AG04449 (cell line): ENCODE measurements at regions not wholly inside any gene's neighbourhood (a gene's known extent, or its start where the extent isn't known, plus 50 kb on each side); places are given as distances from the start of the nearest gene placed in this dataset.

Source experiments
- CTCF ChIA-PET: fragments of 350-600 bp; formaldehyde crosslinking; extraction: SDS; loops from one replicate; lab custom pipeline; 2021; ENCODE audit warnings: antibody characterized with exemption; lab: Yijun Ruan, JAX
- POLR2A ChIA-PET: fragments of 400-600, 350-600 bp; formaldehyde crosslinking; extraction: SDS; loops from one replicate; lab custom pipeline; 2020; ENCODE audit warnings: antibody characterized with exemption, inconsistent platforms; lab: Yijun Ruan, JAX
- DNase-seq: peaks from one replicate; pipeline ENCODE4 v3.0.0-alpha.2; 2010; ENCODE audit warnings: low read depth, low spot score
- H3K4me3 ChIP-seq: 2 replicates; pipeline ENCODE4 v1.5.1; 2011; ENCODE audit warnings: low read depth, mild to moderate bottlenecking, control low read depth, low read length
- TF ChIP-seq, protein P1 (sequence below): IDR thresholded peaks from one replicate; pipeline ENCODE4 v1.5.1; 2011; ENCODE audit warnings: mild to moderate bottlenecking, moderate library complexity, low read length, control low read depth, inconsistent platforms; ENCODE audit not compliant: insufficient read depth; ENCODE audit errors: missing control alignments

DNA sequence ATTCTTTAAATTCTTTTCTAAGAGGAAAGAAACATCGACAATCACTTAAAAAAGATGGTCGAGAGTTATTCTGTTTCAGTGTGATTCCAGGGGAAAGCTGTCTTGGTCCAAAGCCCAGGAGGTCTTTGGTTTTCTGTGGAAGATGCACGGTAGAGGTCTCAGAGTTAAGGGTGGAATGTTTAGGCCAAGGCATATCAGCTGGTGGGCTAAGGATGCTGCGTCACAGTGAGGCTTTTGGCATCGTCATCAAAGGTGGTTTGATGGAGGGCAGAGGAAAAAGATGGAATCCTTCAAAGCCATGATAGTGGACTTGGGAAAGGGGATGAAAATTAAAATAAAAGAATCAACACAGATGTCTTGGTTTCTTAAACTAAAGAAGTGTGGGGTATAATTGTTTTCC lies 137.3 kb upstream of the ANKH start:
- ChIA-PET POLR2A (no interaction called here), CTCF (interaction anchor here (0.7 to 13.0 kb wide), 9 partner anchors 65 to 343 kb away, joined by 3 to 332 read pairs (median 3); no protein-coding TSS in a partner anchor)
- DNase-seq: no peak
- TF ChIP-seq, protein P1, sequence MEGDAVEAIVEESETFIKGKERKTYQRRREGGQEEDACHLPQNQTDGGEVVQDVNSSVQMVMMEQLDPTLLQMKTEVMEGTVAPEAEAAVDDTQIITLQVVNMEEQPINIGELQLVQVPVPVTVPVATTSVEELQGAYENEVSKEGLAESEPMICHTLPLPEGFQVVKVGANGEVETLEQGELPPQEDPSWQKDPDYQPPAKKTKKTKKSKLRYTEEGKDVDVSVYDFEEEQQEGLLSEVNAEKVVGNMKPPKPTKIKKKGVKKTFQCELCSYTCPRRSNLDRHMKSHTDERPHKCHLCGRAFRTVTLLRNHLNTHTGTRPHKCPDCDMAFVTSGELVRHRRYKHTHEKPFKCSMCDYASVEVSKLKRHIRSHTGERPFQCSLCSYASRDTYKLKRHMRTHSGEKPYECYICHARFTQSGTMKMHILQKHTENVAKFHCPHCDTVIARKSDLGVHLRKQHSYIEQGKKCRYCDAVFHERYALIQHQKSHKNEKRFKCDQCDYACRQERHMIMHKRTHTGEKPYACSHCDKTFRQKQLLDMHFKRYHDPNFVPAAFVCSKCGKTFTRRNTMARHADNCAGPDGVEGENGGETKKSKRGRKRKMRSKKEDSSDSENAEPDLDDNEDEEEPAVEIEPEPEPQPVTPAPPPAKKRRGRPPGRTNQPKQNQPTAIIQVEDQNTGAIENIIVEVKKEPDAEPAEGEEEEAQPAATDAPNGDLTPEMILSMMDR: no peak
- H3K4me3 ChIP-seq: no peak overlapping the region

DNA sequence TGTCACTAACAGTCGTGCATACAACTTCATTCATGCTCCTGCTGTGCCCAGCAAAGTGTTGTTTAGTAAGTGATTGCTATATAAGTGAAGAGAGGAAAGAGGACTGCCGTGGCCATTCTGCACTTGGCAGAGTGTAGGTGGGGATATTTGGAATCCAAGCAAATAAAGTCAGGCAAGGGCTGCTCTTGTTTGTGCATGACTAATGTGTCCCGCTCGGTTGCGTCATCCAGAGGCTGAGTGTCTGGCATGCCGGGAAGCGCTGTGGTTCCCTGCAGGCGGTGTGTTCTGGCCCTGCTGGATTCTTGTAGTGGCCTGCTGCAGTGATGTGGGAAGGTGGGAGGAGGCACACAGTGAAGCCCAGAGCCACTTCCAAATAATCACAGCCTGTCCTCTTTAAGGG lies 136.9 kb upstream of the ANKH start:
- CTCF ChIA-PET: interaction anchor here (0.7 to 13.0 kb wide), 7 partner anchors 65 to 342 kb away, joined by 3 to 332 read pairs (median 3); no protein-coding TSS in a partner anchor
- TF ChIP-seq, protein P1: no peak
- DNase-seq: peak; percentile 93
- POLR2A ChIA-PET: no interaction called here
- no peak overlapping the region for H3K4me3 ChIP-seq

DNA sequence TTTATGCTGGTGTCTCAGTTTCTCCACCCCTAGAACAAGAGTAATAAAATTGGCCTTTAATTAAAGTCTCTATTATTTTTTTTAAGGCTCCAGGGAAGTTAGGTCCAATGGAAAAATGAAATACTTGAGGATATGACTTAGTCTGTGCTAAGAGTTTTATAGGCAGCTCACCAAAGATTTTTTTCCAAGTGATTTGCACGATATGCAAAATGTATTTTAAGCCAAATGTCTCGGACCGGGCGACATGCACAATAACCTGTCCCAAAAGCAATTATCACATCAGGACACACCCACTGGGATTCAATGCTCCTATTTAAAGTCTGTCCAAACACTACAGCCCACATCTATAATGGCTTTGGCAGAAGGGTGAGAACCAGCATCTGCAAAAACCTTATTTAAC lies 136.1 kb upstream of the ANKH start:
- POLR2A ChIA-PET: no interaction called here
- no peak for DNase-seq
- no peak overlapping the region for H3K4me3 ChIP-seq
- TF ChIP-seq, protein P1: no peak
- CTCF ChIA-PET: interaction anchor here (1.0 to 13.0 kb wide), 3 partner anchors 138 to 318 kb away, joined by 3 to 332 read pairs (median 3); no protein-coding TSS in a partner anchor

DNA sequence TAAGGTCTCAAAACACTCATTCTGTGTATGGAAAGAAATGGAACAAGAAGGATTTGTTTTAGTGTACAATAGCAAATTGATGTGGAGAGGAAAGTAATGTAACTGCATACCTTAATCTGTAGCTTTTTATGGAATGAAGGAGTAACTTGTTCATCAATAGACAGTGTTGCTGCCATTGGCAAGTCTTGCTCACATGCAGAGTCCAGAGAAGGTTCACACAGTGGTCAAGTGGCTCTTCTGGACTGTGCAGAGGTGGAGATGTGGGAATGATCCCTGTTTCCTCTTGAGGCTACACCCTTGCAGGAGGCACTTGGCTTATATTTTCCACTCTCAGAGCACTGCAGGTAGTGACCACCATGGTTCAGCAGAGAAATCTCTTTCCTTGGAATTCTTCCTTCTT lies 132.9 kb upstream of the ANKH start:
- POLR2A ChIA-PET: no interaction called here
- TF ChIP-seq, protein P1: no peak
- DNase-seq: no peak
- CTCF ChIA-PET: interaction anchor here (1.0 to 13.0 kb wide), 32 partner anchors 9 to 337 kb away, joined by 3 to 332 read pairs (median 9); partner anchors contain the start of gene ANKH
- H3K4me3 ChIP-seq: no peak overlapping the region

DNA sequence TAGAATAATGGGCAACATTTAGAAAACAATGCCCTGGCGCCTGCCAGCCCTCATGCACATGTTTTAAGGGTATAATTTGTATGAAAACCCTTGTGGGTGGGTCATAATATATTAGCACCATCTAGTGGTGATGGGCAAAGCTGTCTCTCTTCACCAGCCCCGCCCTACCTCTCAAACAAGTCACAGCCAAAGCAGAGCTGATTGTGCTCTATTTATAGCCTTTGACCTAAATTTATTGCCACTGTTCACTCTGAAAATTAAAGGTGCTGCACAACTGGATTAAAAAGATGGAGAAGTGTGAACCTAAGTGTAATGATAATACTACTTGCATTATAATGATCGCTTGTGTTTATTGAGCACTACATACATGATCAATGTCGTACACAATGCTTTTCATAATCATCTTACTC lies 131.9 kb upstream of the ANKH start:
- H3K4me3 ChIP-seq: no peak overlapping the region
- ChIA-PET POLR2A (interaction anchor here (0.6 to 1.7 kb wide), 2 partner anchors 133 to 153 kb away, joined by 3 to 5 read pairs; no protein-coding TSS in a partner anchor), CTCF (interaction anchor here (0.6 to 13.0 kb wide), 52 partner anchors 8 to 349 kb away, joined by 3 to 332 read pairs (median 6); partner anchors contain the start of gene ANKH)
- no peak for DNase-seq
- TF ChIP-seq, protein P1: peak; percentile 70

DNA sequence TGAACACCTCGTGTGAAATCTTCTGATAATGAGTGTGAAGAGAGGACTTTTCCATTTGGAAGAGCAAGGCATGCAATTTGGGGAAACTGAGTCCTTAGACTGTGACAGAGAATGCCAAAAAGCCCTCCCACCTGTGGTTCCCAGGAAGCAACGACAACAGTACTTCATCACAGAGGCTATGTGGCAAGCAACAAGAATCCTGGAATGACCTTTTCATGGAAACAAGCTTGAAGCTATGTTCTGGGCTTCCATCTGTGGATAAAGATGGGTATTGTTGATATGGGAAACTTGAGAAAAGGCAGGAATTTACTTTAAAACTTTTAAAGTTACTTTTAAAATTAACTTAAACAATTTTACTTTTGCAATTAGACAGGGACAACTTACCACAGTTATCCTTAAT lies 131.2 kb upstream of the ANKH start:
- TF ChIP-seq, protein P1: no peak
- POLR2A ChIA-PET: interaction anchor here (0.6 to 1.7 kb wide), 2 partner anchors 132 to 153 kb away, joined by 3 to 5 read pairs; no protein-coding TSS in a partner anchor
- H3K4me3 ChIP-seq: no peak overlapping the region
- CTCF ChIA-PET: interaction anchor here (0.8 to 13.0 kb wide), 43 partner anchors 12 to 349 kb away, joined by 3 to 332 read pairs (median 7); partner anchors contain the start of gene ANKH
- no peak for DNase-seq
